ENCODE measurements at regions not wholly inside any gene's neighbourhood (a gene's known extent, or its start where the extent isn't known, plus 50 kb on each side); places are given as distances from the start of the nearest gene placed in this dataset.

GRCh38 chr13:103358255-103358932 lies 292.2 kb upstream of the SLC10A2 start:
- intact Hi-C loops (cut with DNase I; ENCODE audit: low total_unique reads), result no loop called here
- TF ChIP-seq, protein P1, sequence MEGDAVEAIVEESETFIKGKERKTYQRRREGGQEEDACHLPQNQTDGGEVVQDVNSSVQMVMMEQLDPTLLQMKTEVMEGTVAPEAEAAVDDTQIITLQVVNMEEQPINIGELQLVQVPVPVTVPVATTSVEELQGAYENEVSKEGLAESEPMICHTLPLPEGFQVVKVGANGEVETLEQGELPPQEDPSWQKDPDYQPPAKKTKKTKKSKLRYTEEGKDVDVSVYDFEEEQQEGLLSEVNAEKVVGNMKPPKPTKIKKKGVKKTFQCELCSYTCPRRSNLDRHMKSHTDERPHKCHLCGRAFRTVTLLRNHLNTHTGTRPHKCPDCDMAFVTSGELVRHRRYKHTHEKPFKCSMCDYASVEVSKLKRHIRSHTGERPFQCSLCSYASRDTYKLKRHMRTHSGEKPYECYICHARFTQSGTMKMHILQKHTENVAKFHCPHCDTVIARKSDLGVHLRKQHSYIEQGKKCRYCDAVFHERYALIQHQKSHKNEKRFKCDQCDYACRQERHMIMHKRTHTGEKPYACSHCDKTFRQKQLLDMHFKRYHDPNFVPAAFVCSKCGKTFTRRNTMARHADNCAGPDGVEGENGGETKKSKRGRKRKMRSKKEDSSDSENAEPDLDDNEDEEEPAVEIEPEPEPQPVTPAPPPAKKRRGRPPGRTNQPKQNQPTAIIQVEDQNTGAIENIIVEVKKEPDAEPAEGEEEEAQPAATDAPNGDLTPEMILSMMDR (IDR thresholded peaks at IDR 0.05), result no peak
- no peak for TF ChIP-seq POLR2A (IDR thresholded peaks at IDR 0.05)
- H3K4me3 ChIP-seq, result no peak overlapping the region
- H3K27ac ChIP-seq, result no peak overlapping the region
- H3K9me3 ChIP-seq, result no peaks in the 10 kb centered on the region
- no peaks in the 10 kb centered on the region for H3K27me3 ChIP-seq
- WGBS, 2 donors, result 68 to 76% methylated on average over 6 of the region's 6 CpGs
- no peaks in the 10 kb centered on the region for H3K36me3 ChIP-seq (ENCODE audit: low read depth, missing control alignments)
- no peaks in the 10 kb centered on the region for H3K4me1 ChIP-seq
- no peak for DNase-seq

DNA sequence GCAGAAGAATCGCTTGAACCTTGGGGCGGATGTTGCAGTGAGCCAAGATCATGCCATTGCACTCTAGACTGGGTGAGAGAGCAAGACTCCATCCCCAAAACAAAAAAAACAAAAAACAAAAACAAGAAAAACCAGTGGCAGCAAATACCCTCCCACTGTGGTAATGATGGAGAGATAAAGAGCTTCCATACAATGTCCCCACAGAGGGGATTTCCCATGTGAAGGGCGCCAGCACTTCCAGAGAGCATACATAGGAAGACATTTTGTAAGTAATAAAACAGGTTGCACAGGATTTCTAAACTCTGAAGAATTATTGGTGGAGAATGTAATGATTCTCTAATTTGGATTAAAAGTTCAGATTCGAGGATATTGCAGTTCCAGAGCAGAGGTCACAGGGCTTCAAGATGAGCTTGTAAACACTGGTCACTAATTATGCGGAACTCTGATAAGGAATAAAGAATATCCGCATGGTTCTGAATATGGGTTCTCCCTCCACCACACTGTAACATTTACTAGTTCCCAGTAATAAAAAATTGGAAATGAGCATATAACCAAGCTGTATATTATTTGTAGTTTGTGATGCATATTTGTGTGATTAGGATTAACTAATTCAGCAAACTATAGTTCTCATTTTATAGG lies 290.1 kb upstream of the SLC10A2 start:
- intact Hi-C loops (cut with DNase I; ENCODE audit: low total_unique reads), result no loop called here
- no peaks in the 10 kb centered on the region for H3K36me3 ChIP-seq (ENCODE audit: low read depth, missing control alignments)
- TF ChIP-seq POLR2A (IDR thresholded peaks at IDR 0.05), result no peak
- TF ChIP-seq, protein P1 (IDR thresholded peaks at IDR 0.05), result no peak
- H3K27ac ChIP-seq, result no peak overlapping the region
- WGBS, 2 donors, result 86 to 91% methylated on average over 6 of the region's 6 CpGs
- DNase-seq, result no peak
- no peaks in the 10 kb centered on the region for H3K4me1 ChIP-seq
- H3K4me3 ChIP-seq, result no peak overlapping the region
- H3K9me3 ChIP-seq, result no peaks in the 10 kb centered on the region
- no peaks in the 10 kb centered on the region for H3K27me3 ChIP-seq

DNA sequence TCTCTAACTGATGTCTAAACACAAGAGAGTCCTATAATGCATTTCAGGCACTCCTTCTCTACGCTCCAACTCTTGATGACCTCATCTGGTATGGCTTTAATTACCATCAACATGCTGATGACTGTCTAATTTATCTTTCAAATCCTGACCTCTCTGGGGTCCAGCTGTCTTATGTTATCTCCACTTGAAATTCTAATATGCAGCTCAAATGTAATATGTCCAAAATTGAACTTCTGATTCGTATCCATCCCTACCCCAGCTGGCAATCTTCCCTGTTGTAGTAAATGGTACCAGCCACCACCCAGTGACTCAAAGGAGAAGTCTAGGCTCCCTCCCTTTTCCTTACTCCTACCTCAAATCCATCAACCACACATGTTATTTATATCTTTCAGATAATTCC lies 288.0 kb upstream of the SLC10A2 start:
- Histone ChIP-seq H3K27me3 (no peaks in the 10 kb centered on the region), H3K27ac (no peak overlapping the region), H3K9me3 (no peaks in the 10 kb centered on the region), H3K4me3 (no peak overlapping the region), H3K36me3 (ENCODE audit: low read depth, missing control alignments) (no peaks in the 10 kb centered on the region), H3K4me1 (no peaks in the 10 kb centered on the region)
- 74 to 80% methylated on average over 2 of the region's 2 CpGs for WGBS, 2 donors
- TF ChIP-seq, protein P1 (IDR thresholded peaks at IDR 0.05), result no peak
- TF ChIP-seq POLR2A (IDR thresholded peaks at IDR 0.05), result no peak
- no peak for DNase-seq
- intact Hi-C loops (cut with DNase I; ENCODE audit: low total_unique reads), result no loop called here

DNA sequence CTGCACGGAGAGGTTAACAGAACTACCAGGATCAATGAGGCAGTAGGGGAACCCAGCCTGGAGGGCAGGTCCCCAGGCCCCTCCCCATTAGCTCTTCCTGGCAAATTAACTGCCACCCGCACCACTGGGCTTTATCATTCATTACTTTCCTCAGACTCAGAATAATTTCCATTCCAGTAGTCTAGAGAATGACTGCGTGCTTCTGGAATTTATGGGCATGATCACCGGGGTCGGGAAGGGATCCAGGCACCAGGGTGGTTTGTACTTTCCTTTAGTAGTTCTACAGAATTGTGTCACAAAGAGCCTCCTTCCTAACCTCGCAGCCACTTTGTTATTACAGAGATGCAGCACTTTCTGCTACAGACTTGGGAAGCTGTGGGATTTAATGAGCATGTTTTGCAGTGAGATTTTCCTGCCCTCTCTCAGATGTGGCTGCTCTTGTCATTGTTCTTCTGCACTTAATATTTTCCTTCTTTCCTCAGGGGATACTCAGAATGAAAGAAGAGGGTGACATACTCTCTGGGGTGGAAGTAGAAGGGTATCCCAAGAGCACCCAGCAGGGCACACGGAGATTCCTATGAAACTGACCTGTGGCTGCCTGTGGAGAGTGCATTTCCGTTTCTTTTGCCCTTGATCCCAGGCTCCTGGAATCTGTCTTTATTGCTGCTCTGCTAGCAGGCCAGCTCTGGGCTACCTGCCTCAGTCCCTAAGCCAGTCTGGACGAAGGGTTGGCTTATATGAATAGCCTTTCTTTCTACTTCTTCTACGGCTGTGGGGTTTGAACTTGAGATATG lies 285.0 kb upstream of the SLC10A2 start:
- DNase-seq, result no peak
- no peak for TF ChIP-seq POLR2A (IDR thresholded peaks at IDR 0.05)
- TF ChIP-seq, protein P1 (IDR thresholded peaks at IDR 0.05), result no peak
- Histone ChIP-seq H3K9me3 (no peaks in the 10 kb centered on the region), H3K27ac (no peak overlapping the region), H3K4me1 (no peaks in the 10 kb centered on the region), H3K27me3 (no peaks in the 10 kb centered on the region), H3K36me3 (ENCODE audit: low read depth, missing control alignments) (no peaks in the 10 kb centered on the region), H3K4me3 (no peak overlapping the region)
- 33 to 37% methylated on average over 10 of the region's 10 CpGs for WGBS, 2 donors
- intact Hi-C loops (cut with DNase I; ENCODE audit: low total_unique reads), result no loop called here
